GM12872 (cell line): ENCODE measurements at regions not wholly inside any gene's neighbourhood (a gene's known extent, or its start where the extent isn't known, plus 50 kb on each side); places are given as distances from the start of the nearest gene placed in this dataset.

ENCODE experiments used
- TF ChIP-seq, protein P1 (sequence below): IDR thresholded peaks from 3 replicates; pipeline ENCODE4 v1.5.1; 2011; ENCODE audit warnings: low read depth, mild to moderate bottlenecking, low read length, moderate library complexity; ENCODE audit not compliant: insufficient read depth

DNA sequence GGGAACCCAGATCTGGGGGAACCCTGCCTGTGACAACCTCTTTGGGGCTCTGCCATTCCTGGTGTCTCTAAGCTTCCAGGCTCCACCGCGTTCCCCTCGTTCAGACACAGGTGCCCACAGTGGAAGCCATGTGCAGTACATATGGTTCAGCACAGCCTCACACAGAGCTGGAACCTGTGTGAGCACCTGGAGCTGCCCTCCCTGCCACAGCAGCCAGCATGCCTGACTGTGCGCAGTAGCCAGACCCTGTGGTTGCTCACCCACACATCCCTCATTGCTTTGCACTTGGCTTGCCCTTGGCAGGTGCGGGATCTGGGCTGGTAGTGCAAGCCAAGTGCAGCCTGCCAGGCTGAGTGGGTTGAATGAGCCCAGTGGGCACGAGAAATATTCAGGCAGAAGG lies 814.2 kb downstream of the PDHA2 start:
- TF ChIP-seq, protein P1, sequence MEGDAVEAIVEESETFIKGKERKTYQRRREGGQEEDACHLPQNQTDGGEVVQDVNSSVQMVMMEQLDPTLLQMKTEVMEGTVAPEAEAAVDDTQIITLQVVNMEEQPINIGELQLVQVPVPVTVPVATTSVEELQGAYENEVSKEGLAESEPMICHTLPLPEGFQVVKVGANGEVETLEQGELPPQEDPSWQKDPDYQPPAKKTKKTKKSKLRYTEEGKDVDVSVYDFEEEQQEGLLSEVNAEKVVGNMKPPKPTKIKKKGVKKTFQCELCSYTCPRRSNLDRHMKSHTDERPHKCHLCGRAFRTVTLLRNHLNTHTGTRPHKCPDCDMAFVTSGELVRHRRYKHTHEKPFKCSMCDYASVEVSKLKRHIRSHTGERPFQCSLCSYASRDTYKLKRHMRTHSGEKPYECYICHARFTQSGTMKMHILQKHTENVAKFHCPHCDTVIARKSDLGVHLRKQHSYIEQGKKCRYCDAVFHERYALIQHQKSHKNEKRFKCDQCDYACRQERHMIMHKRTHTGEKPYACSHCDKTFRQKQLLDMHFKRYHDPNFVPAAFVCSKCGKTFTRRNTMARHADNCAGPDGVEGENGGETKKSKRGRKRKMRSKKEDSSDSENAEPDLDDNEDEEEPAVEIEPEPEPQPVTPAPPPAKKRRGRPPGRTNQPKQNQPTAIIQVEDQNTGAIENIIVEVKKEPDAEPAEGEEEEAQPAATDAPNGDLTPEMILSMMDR: no peak

DNA sequence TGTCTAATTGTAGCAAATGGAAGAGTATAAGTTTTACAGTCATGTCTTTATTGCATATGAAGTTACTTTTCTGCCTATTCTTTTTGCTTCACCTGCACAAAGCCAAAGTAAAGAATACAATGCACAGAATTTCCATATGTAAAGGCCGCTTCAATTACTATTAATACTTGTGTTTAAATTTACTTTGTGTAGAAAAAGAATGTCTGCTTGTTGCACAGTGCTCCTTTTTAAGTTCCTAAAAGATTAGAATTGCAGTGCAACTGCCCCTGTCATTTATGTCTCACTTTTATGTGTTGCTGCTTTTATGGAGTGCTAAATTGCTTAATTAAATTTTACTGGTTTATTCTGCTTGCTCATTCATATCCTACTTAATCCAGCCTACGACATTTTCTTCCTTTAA lies 830.5 kb downstream of the PDHA2 start:
- TF ChIP-seq, protein P1: no peak

DNA sequence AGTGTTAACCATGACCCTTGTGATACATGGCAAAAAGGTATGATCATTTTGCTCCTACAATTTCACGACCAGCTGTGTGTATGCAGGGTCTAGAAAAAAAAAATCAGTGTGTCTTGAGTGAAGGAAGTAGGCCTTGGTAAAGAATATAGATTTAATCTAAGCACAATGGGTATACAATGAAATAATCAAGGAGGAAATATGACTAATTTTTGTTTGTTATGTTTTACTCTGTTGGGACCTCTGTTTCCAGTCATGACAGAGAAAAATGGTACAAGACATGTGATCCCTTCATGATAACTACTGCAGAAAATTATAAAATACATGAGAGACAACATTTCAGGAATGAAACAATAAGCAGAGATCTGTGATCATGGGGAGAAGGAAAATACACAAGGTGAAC lies 835.5 kb downstream of the PDHA2 start:
- TF ChIP-seq, protein P1: no peak

DNA sequence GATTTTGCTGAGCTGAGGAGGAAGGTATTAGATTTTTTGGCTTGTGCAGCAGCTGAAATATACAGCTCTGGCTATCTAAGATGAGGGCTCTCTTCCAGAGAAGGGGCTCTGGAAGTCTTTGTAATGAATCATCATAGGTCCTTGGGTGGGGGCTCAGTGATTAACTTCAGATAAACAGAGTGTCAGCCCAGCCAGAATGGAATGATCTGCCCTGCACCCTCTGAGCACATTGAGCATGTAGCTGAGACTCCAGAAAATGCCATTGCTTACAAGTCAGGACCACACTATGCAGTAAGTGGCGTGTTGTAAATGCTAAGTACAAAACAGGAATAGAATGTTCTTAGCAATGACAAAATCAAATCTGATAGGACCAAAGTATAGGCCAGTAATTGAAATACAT lies 836.0 kb downstream of the PDHA2 start:
- TF ChIP-seq, protein P1: no peak

DNA sequence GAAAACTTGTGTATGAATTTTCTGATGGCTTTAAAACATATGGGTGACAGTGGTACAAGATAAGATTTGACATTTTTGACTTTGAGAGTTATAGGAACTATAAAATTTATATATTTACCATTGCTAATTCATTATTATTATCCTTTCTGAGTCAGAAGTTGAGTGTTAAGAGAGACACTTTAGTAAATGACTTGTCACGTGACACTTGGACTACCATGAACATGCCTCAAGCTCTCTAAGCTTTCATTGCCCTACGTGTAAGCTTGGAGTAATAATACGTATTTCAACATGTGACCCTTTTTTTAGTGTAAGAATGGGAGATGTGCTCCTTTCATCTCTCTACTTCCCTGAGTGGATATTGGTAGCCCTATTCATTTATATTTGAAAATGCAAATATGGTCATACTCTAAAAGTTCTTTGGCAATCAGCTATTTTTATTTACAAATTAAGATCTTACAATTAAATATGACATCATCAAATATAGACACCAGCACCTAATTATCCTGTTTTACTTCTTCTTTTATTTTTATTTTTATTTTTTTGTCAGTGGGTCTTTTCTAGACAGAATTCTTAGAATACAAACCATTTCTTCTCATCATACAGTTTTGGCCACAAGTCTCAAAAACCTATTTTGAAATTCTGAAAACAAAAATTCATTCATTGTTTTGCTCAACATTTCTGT lies 837.0 kb downstream of the PDHA2 start:
- TF ChIP-seq, protein P1: no peak

DNA sequence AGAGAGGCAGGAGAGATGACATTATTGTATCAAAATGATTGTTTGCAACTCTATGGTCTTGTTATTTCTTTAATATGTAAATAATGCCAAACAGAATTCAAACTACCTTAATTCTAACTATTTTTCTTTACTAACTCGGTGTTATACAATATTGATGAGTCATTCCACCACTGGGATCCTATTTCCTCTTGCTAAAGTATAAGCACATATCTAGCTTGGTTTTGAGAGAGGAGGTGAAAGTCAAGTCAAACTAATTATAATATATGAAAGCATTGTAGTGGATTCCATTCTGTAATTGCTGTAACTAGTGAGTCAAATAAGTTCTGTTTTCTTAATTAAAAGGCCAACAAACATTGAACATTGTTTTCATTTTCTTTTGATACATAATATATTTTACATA lies 837.6 kb downstream of the PDHA2 start:
- TF ChIP-seq, protein P1: no peak

DNA sequence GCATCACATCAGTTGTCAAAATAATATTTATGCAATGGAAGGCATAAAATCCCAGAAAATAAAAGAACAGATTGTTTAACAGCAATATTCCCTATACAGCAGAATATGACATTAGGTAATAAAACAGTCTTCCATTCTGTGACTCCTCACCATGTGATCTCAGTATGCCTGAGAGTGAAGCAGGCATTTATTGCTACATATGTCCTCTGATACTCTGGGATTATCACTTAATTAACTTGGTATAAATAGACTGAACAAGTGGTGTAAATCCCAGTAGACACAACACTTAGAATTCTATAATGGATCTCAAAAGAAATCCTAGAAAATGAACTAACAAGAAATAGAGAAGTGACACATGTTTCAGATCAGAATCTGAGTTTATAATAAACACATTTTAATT lies 841.3 kb downstream of the PDHA2 start:
- TF ChIP-seq, protein P1: no peak
